Lung (tissue), 11 donors: ENCODE measurements at regions not wholly inside any gene's neighbourhood (a gene's known extent, or its start where the extent isn't known, plus 50 kb on each side); places are given as distances from the start of the nearest gene placed in this dataset.

Source experiments
- ATAC-seq: fragments of 200-7000 bp; cut with Tn5 transposase; one replicate; pipeline ENCODE4 v1.9.1; 2020; ENCODE audit warnings: moderate number of reproducible peaks; ENCODE audit not compliant: insufficient read depth, low FRiP score
- DNase-seq, 3 donors: peaks; one replicate each; pipeline ENCODE4 v3.0.0-alpha.2; 2013 to 2017
- H3K27ac ChIP-seq, 2 donors: one replicate each; pipeline ENCODE4 v1.5.1; 2013; ENCODE audit warnings: mild to moderate bottlenecking in 2 of 2, moderate library complexity in 2 of 2, control low read depth in 1 of 2, inconsistent platforms in 1 of 2, low read depth in 1 of 2, low read length in 1 of 2
- H3K27me3 ChIP-seq, 3 donors: one replicate each; pipeline ENCODE4 v1.5.1; 2013; ENCODE audit warnings: low read length in 2 of 3; ENCODE audit not compliant: control insufficient read depth in 3 of 3, insufficient read depth in 3 of 3
- H3K36me3 ChIP-seq, 4 donors: one replicate each; pipeline ENCODE4 v1.5.1; 2013; ENCODE audit warnings: low read length in 4 of 4, mild to moderate bottlenecking in 1 of 4, moderate library complexity in 1 of 4; ENCODE audit not compliant: control insufficient read depth in 4 of 4, insufficient read depth in 4 of 4
- H3K4me1 ChIP-seq, 5 donors: one replicate each; pipeline ENCODE4 v1.5.1; 2013; ENCODE audit warnings: low read length in 5 of 5, mild to moderate bottlenecking in 2 of 5, moderate library complexity in 1 of 5; ENCODE audit not compliant: control insufficient read depth in 5 of 5, insufficient read depth in 5 of 5
- H3K4me3 ChIP-seq: one replicate; pipeline ENCODE4 v1.5.1; 2013; ENCODE audit warnings: mild to moderate bottlenecking, control low read depth, moderate library complexity
- H3K9ac ChIP-seq, 2 donors: one replicate each; pipeline ENCODE4 v1.5.1; 2013; ENCODE audit warnings: low read length in 2 of 2, control low read depth in 1 of 2; ENCODE audit not compliant: insufficient read depth in 1 of 2
- H3K9me3 ChIP-seq, 4 donors: one replicate each; pipeline ENCODE4 v1.5.1; 2013; ENCODE audit warnings: low read length in 3 of 4, mild to moderate bottlenecking in 1 of 4, moderate library complexity in 1 of 4; ENCODE audit not compliant: control insufficient read depth in 4 of 4, insufficient read depth in 3 of 4
- WGBS, 2 donors: extraction: QIAGEN DNeasy Blood & Tissue Kit; methylation state at CpG; one replicate each; pipeline ENCODE4 v1.1.7; 2013; 5-methylcytosine and 5-hydroxymethylcytosine counted together
- TF ChIP-seq, protein P1 (sequence below): IDR thresholded peaks from 2 replicates; pipeline ENCODE4 v1.5.1; 2012; ENCODE audit warnings: mild to moderate bottlenecking; ENCODE audit errors: control extremely low read depth, extremely low read depth
- donor health status: control.
- donor health status: control.
- donor health status: Bipolar disorder and iron deficiency.
- donor health status: healthy.
- donor health status: DM: yes; HTN: yes; CAD: no.

DNA sequence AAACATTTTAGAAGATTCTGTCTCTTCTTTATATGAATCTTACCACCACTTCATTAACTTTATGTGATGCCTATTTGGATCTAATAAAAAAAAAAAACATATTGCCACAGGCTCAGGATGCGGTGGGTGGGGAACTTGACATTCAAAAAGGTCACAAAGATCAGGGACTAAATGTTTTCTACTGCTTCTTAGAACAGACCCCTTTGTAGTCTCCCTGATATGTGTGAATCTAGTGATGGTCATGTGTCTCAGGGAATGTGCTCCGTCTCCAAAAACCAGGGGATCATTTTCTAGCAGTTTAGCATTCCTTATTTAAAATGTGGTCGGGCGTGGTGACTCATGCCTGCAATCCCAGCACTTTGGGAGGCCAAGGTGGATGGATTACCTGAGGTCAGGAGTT, 807.8 kb upstream of the CHAC2 start:
- Histone ChIP-seq H3K4me1 (no peaks in the 10 kb centered on the region), H3K27me3 (no peaks in the 10 kb centered on the region), H3K4me3 (no peak overlapping the region), H3K36me3 (no peaks in the 10 kb centered on the region), H3K9ac (no peak overlapping the region), H3K9me3 (no peaks in the 10 kb centered on the region), H3K27ac (no peak overlapping the region)
- 81 to 84% methylated on average over 4 of the region's 4 CpGs for WGBS, 2 donors
- TF ChIP-seq, protein P1, sequence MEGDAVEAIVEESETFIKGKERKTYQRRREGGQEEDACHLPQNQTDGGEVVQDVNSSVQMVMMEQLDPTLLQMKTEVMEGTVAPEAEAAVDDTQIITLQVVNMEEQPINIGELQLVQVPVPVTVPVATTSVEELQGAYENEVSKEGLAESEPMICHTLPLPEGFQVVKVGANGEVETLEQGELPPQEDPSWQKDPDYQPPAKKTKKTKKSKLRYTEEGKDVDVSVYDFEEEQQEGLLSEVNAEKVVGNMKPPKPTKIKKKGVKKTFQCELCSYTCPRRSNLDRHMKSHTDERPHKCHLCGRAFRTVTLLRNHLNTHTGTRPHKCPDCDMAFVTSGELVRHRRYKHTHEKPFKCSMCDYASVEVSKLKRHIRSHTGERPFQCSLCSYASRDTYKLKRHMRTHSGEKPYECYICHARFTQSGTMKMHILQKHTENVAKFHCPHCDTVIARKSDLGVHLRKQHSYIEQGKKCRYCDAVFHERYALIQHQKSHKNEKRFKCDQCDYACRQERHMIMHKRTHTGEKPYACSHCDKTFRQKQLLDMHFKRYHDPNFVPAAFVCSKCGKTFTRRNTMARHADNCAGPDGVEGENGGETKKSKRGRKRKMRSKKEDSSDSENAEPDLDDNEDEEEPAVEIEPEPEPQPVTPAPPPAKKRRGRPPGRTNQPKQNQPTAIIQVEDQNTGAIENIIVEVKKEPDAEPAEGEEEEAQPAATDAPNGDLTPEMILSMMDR: no peak
- ATAC-seq (no peak), DNase-seq (no peak)

DNA sequence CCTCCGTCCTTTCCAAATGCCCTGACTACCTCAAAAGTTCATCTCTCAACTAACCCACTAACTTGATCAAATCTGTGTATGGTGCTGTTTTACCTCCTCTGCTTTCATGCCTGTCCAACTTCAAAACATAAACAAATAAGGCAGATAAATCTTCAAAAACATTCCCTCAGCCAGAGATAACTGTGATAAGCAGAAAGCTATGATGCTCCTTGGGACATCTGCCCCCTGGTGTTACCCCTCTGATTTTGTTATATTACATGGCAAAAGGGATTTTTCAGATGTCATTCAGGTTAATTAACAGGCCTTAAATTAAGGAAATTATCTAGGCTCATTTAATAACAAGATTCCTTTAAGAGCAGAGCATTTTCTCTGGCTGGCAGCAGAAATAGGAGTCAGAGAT, 810.8 kb upstream of the CHAC2 start:
- 85 to 89% methylated on average over 1 of the region's 1 CpG for WGBS, 2 donors
- no peaks in the 10 kb centered on the region for H3K4me1 ChIP-seq
- no peak for ATAC-seq
- no peaks in the 10 kb centered on the region for H3K36me3 ChIP-seq
- no peaks in the 10 kb centered on the region for H3K27me3 ChIP-seq
- no peak overlapping the region for H3K9ac ChIP-seq
- TF ChIP-seq, protein P1: no peak
- DNase-seq: no peak
- H3K9me3 ChIP-seq: no peaks in the 10 kb centered on the region
- H3K4me3 ChIP-seq: no peak overlapping the region
- no peak overlapping the region for H3K27ac ChIP-seq

DNA sequence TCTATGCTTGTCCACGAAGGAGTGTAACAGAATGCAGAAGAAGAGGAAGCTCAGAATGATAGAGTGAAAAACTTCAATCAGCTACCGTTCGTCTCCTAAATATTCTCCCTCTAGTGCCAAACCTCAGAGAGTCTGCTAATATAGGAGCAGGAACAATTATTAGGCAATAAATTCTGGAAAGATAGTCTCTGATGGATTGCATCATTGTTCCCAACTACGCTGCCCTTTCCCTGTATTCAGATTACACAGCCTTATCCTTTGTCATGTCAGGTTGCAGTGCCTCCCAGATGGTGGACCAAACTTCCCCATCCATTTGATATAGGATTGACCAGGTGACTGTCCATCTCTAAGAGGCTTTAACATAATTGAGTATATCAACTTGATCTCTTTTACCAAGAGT, 811.5 kb upstream of the CHAC2 start:
- no peaks in the 10 kb centered on the region for H3K4me1 ChIP-seq
- H3K36me3 ChIP-seq: no peaks in the 10 kb centered on the region
- no peaks in the 10 kb centered on the region for H3K27me3 ChIP-seq
- H3K9me3 ChIP-seq: no peaks in the 10 kb centered on the region
- no peak overlapping the region for H3K4me3 ChIP-seq
- DNase-seq: no peak
- 69 to 86% methylated on average over 4 of the region's 4 CpGs for WGBS, 2 donors
- H3K27ac ChIP-seq: no peak overlapping the region
- ATAC-seq: no peak
- H3K9ac ChIP-seq: no peak overlapping the region
- TF ChIP-seq, protein P1: no peak

DNA sequence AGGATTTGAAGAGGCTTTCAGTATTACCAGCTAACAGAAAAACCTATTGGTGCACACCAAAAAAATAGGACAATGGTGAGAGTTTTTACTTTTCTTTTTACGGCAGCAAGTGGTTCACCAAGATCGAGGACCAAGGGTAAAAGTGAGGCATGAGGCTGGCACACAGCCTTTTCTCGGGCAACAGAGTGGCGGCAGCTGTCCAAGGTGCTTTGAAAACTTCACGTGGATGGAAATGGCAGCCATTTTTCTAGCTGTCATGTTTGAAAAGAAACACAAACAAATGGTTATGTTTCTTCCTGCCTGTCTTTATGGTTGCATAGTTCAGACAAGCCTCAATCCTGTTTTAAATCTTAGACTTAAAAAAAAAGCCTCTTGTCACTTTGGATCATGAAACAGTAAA, 812.5 kb upstream of the CHAC2 start:
- no peak for DNase-seq
- no peaks in the 10 kb centered on the region for H3K27me3 ChIP-seq
- 58 to 73% methylated on average over 5 of the region's 5 CpGs for whole genome bisulfite sequencing, 2 donors
- H3K36me3 ChIP-seq: no peaks in the 10 kb centered on the region
- H3K9me3 ChIP-seq: no peaks in the 10 kb centered on the region
- no peak overlapping the region for H3K9ac ChIP-seq
- H3K4me3 ChIP-seq: no peak overlapping the region
- H3K4me1 ChIP-seq: no peaks in the 10 kb centered on the region
- ATAC-seq: no peak
- no peak overlapping the region for H3K27ac ChIP-seq
- TF ChIP-seq, protein P1: no peak
